ENCODE measurements at regions not wholly inside any gene's neighbourhood (a gene's known extent, or its start where the extent isn't known, plus 50 kb on each side); places are given as distances from the start of the nearest gene placed in this dataset.

DNA sequence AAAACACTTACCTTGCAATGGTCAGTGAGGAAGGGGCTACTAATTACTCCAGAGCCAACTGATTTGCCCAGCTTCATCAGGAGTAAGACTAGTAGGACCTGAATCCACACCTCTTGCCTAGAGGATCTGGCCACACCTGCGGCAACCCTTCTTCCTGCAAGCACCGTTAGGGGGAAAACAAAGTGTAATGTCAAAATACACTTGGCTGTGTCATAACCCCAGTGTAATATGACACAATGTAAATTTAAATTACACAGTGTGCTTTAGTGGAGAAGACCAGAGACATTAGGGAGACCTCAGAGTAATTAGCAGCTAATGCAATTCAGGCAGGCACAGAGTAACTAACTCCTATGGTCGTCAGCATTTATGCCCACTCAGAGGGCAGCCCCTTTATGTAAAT, 308.5 kb upstream of the ARRDC4 start:
- no peaks in the 10 kb centered on the region for H3K27me3 ChIP-seq
- H3K36me3 ChIP-seq: no peaks in the 10 kb centered on the region
- ATAC-seq (peak in 1 of 2 donors; percentile 26), DNase-seq (no peak)
- peaks cover 5 to 15% of the 10 kb centered on the region in 2 donors for H3K4me1 ChIP-seq
- H3K27ac ChIP-seq: no peak overlapping the region
- peak overlapping the region in 3 of 4 donors; percentile 44 to 46 (median 45) for H3K4me3 ChIP-seq
- no peaks in the 10 kb centered on the region for H3K9me3 ChIP-seq
- in situ Hi-C loops (cut with MboI; ENCODE audit: low sequenced_read_pairs in 4 of 4): no loop called here
- TF ChIP-seq, protein P1, sequence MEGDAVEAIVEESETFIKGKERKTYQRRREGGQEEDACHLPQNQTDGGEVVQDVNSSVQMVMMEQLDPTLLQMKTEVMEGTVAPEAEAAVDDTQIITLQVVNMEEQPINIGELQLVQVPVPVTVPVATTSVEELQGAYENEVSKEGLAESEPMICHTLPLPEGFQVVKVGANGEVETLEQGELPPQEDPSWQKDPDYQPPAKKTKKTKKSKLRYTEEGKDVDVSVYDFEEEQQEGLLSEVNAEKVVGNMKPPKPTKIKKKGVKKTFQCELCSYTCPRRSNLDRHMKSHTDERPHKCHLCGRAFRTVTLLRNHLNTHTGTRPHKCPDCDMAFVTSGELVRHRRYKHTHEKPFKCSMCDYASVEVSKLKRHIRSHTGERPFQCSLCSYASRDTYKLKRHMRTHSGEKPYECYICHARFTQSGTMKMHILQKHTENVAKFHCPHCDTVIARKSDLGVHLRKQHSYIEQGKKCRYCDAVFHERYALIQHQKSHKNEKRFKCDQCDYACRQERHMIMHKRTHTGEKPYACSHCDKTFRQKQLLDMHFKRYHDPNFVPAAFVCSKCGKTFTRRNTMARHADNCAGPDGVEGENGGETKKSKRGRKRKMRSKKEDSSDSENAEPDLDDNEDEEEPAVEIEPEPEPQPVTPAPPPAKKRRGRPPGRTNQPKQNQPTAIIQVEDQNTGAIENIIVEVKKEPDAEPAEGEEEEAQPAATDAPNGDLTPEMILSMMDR (IDR thresholded peaks at IDR 0.05 in 4 of 5, conservative IDR thresholded peaks at IDR 0.05 in 1 of 5): no peak
- intact Hi-C loops (cut with DNase I; ENCODE audit: low total_unique reads): loop anchor here (5.0 kb wide), 2 partner anchors 35 to 125 kb away; no protein-coding TSS in a partner anchor

DNA sequence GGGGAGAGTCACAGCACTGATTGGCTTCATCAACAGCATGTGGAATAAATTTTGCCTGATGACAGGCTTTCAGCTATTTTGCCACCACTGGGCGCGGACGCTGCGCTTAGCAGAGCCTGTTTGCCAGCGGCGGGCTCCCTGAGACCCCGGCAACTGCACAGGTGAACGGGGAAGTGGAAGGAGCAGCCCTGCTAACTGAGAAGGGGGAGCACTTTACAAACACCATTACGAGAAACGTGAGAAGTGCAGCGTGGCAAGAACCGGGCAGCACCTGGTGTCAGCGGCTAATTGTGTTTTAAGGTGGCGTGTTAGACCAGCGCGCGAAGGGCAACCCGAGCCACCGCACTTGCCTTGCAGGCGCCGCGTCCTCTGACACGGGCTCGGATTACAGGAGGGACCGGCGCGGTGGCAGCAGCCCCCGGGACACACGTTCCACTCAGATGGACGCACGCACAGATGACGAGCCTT, 307.8 kb upstream of the ARRDC4 start:
- Histone ChIP-seq H3K9me3 (no peaks in the 10 kb centered on the region), H3K4me3 (peak overlapping the region; percentile 42 to 46 (median 44)), H3K27me3 (no peaks in the 10 kb centered on the region), H3K36me3 (no peaks in the 10 kb centered on the region), H3K27ac (peak overlapping the region in 1 of 4 donors; percentile 49), H3K4me1 (peaks cover 4 to 8% of the 10 kb centered on the region in 2 donors)
- TF ChIP-seq, protein P1 (IDR thresholded peaks at IDR 0.05 in 4 of 5, conservative IDR thresholded peaks at IDR 0.05 in 1 of 5): no peak
- no peak for TF ChIP-seq POLR2A (IDR thresholded peaks at IDR 0.05)
- ATAC-seq (peak; percentile 30 to 43), DNase-seq (peak; percentile 11 to 18)
- intact Hi-C loops (cut with DNase I; ENCODE audit: low total_unique reads) (loop anchor here (5.0 kb wide), 2 partner anchors 35 to 125 kb away; no protein-coding TSS in a partner anchor), in situ Hi-C loops (cut with MboI; ENCODE audit: low sequenced_read_pairs in 4 of 4) (no loop called here)

DNA sequence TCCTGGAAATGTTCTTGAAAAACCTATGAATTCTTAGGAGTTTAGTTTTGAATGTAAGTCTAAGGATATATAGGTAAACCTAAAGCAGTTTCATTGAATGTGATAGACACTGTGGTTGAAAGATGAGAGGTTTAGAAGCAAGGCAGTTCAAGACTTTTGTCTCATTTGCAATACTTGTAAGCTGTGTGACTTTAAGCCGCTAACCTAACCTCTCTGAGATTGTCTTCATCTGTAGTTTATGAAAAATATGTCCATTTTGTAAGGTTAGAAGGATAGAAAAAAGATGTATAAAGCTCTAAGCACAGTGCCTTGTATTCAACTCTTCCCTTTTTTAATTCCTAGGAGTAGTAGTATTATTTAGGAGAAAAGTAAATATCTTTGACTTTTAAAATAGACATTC, 306.6 kb upstream of the ARRDC4 start:
- Histone ChIP-seq H3K4me1 (peaks cover 4% of the 10 kb centered on the region in 2 donors), H3K27me3 (no peaks in the 10 kb centered on the region), H3K27ac (no peak overlapping the region), H3K9me3 (no peaks in the 10 kb centered on the region), H3K36me3 (no peaks in the 10 kb centered on the region), H3K4me3 (no peak overlapping the region)
- DNase-seq: no peak
- TF ChIP-seq POLR2A (IDR thresholded peaks at IDR 0.05): no peak
- TF ChIP-seq, protein P1 (IDR thresholded peaks at IDR 0.05 in 4 of 5, conservative IDR thresholded peaks at IDR 0.05 in 1 of 5): no peak
- in situ Hi-C loops (cut with MboI; ENCODE audit: low sequenced_read_pairs in 4 of 4): no loop called here
- intact Hi-C loops (cut with DNase I; ENCODE audit: low total_unique reads): loop anchor here (5.0 kb wide), 2 partner anchors 33 to 127 kb away; no protein-coding TSS in a partner anchor
- ATAC-seq: no peak

DNA sequence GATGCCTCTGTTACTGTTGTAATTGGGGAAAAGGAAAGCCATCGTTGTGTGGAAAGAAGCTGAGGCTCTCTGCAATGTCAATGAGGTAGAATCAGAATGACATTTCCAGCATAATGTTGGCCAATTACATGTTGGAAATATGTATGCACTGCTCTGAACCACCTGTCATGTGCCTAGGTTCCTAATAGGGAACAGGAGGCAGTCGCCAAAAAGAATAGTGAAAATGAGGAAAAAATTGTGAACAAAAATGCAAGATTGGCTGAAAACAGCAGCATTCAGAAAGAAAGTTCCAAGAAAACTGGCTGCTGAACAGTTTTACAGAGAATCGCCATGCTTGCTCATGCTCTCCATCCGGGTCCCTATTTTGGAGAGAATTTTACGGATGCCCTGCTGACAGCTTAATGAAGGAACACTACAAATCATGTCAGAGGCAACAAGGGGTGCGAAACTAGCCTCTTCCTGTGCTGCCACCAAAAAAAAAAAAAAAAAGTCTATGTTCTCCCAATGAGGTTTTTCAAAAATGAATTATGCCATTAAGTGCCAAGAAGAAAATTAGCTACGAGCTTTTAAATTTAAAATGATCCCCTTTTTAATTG, 305.9 kb upstream of the ARRDC4 start:
- Histone ChIP-seq H3K4me1 (peaks cover 0 to 4% of the 10 kb centered on the region in 2 donors), H3K4me3 (no peak overlapping the region), H3K27ac (no peak overlapping the region), H3K9me3 (no peaks in the 10 kb centered on the region), H3K27me3 (no peaks in the 10 kb centered on the region), H3K36me3 (no peaks in the 10 kb centered on the region)
- TF ChIP-seq, protein P1 (IDR thresholded peaks at IDR 0.05 in 4 of 5, conservative IDR thresholded peaks at IDR 0.05 in 1 of 5): no peak
- TF ChIP-seq POLR2A (IDR thresholded peaks at IDR 0.05): no peak
- DNase-seq (no peak), ATAC-seq (no peak)
- in situ Hi-C loops (cut with MboI; ENCODE audit: low sequenced_read_pairs in 4 of 4) (no loop called here), intact Hi-C loops (cut with DNase I; ENCODE audit: low total_unique reads) (loop anchor here (5.0 kb wide), 2 partner anchors 33 to 127 kb away; no protein-coding TSS in a partner anchor)

All from gastrocnemius medialis (tissue), 4 donors.